ENCODE measurements at regions not wholly inside any gene's neighbourhood (a gene's known extent, or its start where the extent isn't known, plus 50 kb on each side); places are given as distances from the start of the nearest gene placed in this dataset.

- TF ChIP-seq ZNF317 (CRISPR knock-in tag; IDR thresholded peaks at IDR 0.05; ENCODE audit: borderline replicate concordance, low read depth) (no peak), CTCF (IDR thresholded peaks at IDR 0.05) (no peak), NR3C1 (CRISPR knock-in tag; conservative IDR thresholded peaks at IDR 0.05; ENCODE audit: low read depth) (no peak), JAZF1 (CRISPR knock-in tag; IDR thresholded peaks at IDR 0.05) (no peak), CREB1 (CRISPR knock-in tag; IDR thresholded peaks at IDR 0.05) (no peak), ESRRA (CRISPR knock-in tag; IDR thresholded peaks at IDR 0.05; ENCODE audit: borderline replicate concordance) (no peak), MLX (CRISPR knock-in tag; IDR thresholded peaks at IDR 0.05) (no peak), MAX (CRISPR knock-in tag; IDR thresholded peaks at IDR 0.05) (no peak), FOXK1 (CRISPR knock-in tag; IDR thresholded peaks at IDR 0.05) (no peak), TEAD4 (CRISPR knock-in tag; IDR thresholded peaks at IDR 0.05) (no peak), NFE2L1 (CRISPR knock-in tag; IDR thresholded peaks at IDR 0.05) (no peak), JUN (CRISPR knock-in tag; IDR thresholded peaks at IDR 0.05) (no peak), IRF1 (CRISPR knock-in tag; IDR thresholded peaks at IDR 0.05) (no peak)
Measured at GRCh38 chr2:220356076-220356475, 728.6 kb downstream of the SLC4A3 start.

All from WTC11 (cell line).